ENCODE measurements at regions not wholly inside any gene's neighbourhood (a gene's known extent, or its start where the extent isn't known, plus 50 kb on each side); places are given as distances from the start of the nearest gene placed in this dataset.

DNA sequence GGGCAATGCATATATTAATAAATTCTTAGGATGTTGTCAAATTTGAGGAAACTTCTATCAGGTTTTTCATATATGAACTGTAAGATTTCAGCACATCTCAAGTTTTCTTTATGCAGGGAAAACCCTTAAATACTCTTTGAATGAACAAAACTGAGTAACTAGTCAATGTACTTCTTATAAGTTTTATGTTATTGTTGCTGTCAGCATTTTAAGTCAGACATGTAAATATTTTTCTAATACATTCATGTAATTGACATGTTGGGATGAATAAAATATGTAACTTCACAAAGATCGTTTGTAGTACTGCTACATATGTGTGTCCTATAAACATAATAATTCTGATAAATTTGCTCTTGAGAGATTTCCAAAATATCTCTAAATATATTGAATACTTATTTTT, 109.6 kb downstream of the BMP4 start:
- no peaks in the 10 kb centered on the region for H3K4me1 ChIP-seq
- no peaks in the 10 kb centered on the region for H3K9me3 ChIP-seq
- H3K4me3 ChIP-seq (ENCODE audit: low read depth, low read length), result no peak overlapping the region
- H3K27me3 ChIP-seq, result no peaks in the 10 kb centered on the region
- no peaks in the 10 kb centered on the region for H3K36me3 ChIP-seq
- TF ChIP-seq, protein P1, sequence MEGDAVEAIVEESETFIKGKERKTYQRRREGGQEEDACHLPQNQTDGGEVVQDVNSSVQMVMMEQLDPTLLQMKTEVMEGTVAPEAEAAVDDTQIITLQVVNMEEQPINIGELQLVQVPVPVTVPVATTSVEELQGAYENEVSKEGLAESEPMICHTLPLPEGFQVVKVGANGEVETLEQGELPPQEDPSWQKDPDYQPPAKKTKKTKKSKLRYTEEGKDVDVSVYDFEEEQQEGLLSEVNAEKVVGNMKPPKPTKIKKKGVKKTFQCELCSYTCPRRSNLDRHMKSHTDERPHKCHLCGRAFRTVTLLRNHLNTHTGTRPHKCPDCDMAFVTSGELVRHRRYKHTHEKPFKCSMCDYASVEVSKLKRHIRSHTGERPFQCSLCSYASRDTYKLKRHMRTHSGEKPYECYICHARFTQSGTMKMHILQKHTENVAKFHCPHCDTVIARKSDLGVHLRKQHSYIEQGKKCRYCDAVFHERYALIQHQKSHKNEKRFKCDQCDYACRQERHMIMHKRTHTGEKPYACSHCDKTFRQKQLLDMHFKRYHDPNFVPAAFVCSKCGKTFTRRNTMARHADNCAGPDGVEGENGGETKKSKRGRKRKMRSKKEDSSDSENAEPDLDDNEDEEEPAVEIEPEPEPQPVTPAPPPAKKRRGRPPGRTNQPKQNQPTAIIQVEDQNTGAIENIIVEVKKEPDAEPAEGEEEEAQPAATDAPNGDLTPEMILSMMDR (IDR thresholded peaks at IDR 0.05; ENCODE audit: low read depth, low read length), result no peak
- DNase-seq, result no peak

DNA sequence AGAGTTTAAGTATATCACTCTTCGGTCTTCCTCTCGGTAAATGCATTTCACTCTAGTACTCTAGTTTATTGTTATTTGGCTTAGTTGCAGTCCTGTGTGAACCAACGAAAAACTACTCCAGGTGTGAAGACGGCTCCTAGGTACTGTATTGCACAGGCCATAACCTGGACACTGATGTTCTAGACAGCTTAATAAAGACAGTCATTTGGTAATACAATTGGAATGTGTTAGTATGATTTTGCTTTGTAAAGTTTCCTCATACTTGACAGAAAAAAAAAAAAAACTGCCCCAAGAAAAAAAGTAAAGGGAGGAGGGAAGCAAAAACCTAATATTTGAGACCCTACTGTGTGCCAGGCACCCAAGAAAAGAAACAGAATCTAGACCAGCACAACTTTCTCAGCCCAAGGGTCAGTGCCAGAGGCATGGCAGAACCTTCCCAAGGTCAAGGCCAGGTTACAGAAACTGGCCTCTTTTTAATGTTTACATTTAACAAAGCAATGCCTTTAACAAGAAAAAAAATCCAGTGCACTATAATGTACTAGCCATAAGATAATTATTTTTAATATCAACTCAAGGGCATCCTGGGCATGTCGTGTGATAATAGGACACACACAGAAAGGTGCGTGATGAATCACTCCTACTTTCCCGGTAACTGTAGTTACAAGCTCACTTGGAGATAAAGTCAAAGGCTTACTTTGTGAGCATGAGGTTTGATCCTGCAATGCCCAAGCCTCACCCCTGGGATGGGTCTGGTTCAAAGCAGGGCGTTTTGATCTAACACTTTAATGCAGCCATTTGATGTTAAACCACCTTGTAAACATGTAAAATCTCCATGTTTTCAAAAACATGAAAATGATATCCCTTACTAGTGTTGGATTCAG, 110.6 kb downstream of the BMP4 start:
- Histone ChIP-seq H3K9me3 (no peaks in the 10 kb centered on the region), H3K36me3 (no peaks in the 10 kb centered on the region), H3K27me3 (no peaks in the 10 kb centered on the region), H3K4me3 (ENCODE audit: low read depth, low read length) (no peak overlapping the region), H3K4me1 (no peaks in the 10 kb centered on the region)
- TF ChIP-seq, protein P1 (IDR thresholded peaks at IDR 0.05; ENCODE audit: low read depth, low read length), result no peak
- DNase-seq, result no peak

DNA sequence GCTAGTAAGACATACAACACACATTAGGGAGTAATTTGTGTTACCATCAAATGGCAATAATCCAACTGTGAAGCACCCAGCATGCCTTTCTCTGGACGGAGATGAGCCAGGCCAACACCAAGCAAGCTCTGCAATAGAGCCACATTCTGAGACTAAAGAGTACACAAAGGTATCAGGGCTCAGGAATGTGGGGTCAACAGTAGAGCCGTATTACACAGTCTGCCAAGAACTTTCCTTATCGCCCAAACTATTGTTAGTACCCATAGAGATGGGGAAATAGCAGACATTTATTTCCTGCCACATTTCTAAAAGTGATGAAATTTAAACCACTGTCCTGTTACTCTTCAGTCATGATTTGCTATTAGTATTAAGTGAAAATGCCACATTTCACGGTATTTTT, 113.7 kb downstream of the BMP4 start:
- TF ChIP-seq, protein P1 (IDR thresholded peaks at IDR 0.05; ENCODE audit: low read depth, low read length), result no peak
- no peak for DNase-seq
- Histone ChIP-seq H3K27me3 (no peaks in the 10 kb centered on the region), H3K9me3 (no peaks in the 10 kb centered on the region), H3K4me1 (no peaks in the 10 kb centered on the region), H3K36me3 (no peaks in the 10 kb centered on the region), H3K4me3 (ENCODE audit: low read depth, low read length) (no peak overlapping the region)

DNA sequence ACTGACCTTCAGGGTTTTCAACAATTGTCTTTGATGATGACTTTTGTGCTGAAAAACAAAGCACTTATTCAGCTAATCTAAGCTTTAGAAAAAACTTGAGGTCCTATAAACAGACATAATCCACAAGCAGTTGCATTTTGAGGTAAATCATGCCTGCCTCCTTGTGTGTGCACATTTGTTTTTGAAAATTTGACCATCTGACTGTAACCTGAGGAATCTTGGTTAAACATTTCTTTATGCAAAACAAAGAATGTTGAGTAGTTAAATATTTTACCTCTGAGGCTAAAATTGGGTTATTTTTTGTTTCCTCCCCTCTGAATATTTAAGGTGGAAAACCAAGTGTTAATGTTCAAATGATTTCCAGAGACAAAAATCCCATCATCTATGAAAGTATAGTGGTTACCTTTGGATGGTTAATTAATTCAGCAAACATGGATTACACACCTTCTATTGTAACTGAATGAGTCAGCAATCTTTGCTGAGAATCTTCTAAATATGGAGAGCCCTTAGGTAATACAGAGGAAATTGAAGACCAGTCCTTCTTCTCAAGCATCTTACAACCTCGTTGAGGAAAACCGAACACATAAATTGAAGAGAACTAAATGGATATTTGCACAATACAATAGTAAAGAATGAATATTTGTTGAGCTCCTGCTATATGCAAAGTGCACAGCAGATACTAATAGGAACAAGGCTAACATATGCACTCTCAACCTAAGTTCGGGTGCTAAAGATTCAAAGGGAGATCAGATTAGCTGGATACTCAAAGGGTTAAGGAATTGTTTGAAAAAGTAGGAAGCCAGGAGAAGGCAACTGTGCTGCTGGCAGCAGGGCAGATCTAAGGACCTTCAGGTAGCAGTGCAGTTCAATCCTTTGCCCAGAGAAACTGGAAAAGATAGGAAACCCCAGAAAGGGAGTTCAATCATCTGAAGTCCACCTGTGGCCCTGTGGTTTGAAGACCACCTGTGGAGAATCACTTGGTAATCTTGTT, 115.2 kb downstream of the BMP4 start:
- no peaks in the 10 kb centered on the region for H3K9me3 ChIP-seq
- no peaks in the 10 kb centered on the region for H3K4me1 ChIP-seq
- H3K27me3 ChIP-seq, result no peaks in the 10 kb centered on the region
- TF ChIP-seq, protein P1 (IDR thresholded peaks at IDR 0.05; ENCODE audit: low read depth, low read length), result no peak
- DNase-seq, result no peak
- H3K36me3 ChIP-seq, result no peaks in the 10 kb centered on the region
- no peak overlapping the region for H3K4me3 ChIP-seq (ENCODE audit: low read depth, low read length)

DNA sequence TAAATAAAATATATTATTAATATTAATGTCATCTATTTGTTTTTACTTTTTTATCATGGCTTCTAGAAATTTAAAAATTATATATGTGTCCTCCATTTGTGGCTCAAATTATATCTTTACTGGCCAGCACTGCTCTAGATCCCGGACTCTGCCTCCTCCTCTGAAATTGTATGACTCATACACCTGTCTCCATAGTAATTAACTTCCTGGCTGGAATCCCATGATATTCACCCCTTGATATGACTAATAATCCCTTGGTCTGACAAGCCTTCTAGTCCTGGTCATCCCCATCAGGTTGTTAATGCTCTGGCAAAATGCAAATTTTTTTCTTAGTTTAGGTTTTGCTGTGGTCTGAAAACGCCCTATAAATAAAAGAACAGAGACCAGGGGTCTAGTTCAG, 116.2 kb downstream of the BMP4 start:
- Histone ChIP-seq H3K4me3 (ENCODE audit: low read depth, low read length) (no peak overlapping the region), H3K27me3 (no peaks in the 10 kb centered on the region), H3K4me1 (no peaks in the 10 kb centered on the region), H3K9me3 (no peaks in the 10 kb centered on the region), H3K36me3 (no peaks in the 10 kb centered on the region)
- no peak for DNase-seq
- TF ChIP-seq, protein P1 (IDR thresholded peaks at IDR 0.05; ENCODE audit: low read depth, low read length), result no peak

Measured in BE2C (cell line).